ENCODE measurements at regions not wholly inside any gene's neighbourhood (a gene's known extent, or its start where the extent isn't known, plus 50 kb on each side); places are given as distances from the start of the nearest gene placed in this dataset.

DNA sequence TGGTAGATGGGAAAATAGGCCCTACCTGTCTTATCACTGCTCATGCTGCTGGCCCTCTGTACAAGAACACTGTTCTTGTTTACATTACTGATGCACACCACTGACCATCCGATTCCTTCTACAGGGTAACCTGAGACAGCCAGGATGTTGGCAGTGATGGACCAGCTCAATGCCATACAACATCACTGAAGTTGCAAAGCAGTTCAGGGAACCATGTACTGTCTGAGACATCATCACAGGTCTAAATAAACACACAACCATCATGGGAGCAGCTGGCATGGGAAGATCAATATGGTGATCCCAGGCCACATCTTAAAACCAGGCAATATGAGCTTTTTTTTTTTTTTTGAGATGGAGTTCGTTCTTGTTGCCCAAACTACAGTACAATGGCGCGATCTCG, 59.0 kb downstream of the IARS1 start:
- H3K79me2 ChIP-seq (ENCODE audit: insufficient read depth, low read depth, low read length), result no peaks in the 10 kb centered on the region
- ChIA-PET CTCF (ENCODE audit: unreplicated experiment) (interaction anchor here (0.6 kb wide), 1 partner anchor 12 kb away, joined by 3 read pairs; no protein-coding TSS in a partner anchor), POLR2A (interaction anchor here (0.6 kb wide), 1 partner anchor 133 kb away, joined by 3 read pairs; no protein-coding TSS in a partner anchor)
- no peaks in the 10 kb centered on the region for H3K4me1 ChIP-seq (ENCODE audit: insufficient read depth, low read length, poor library complexity, severe bottlenecking)
- BruUV-seq (replicated peaks), result no TSS peak
- no peak overlapping the region for H3K4me3 ChIP-seq (ENCODE audit: low read depth, low read length, poor library complexity, severe bottlenecking)
- H3K27ac ChIP-seq (ENCODE audit: low read depth, low read length, poor library complexity, severe bottlenecking), result no peak overlapping the region
- H4K20me1 ChIP-seq (ENCODE audit: insufficient read depth, low read length), result no peaks in the 10 kb centered on the region
- H3K9me3 ChIP-seq (ENCODE audit: low read length), result no peaks in the 10 kb centered on the region
- DNase-seq (ENCODE audit: low spot score), result no peak
- H3K36me3 ChIP-seq (ENCODE audit: insufficient read depth, low read length), result peaks cover 100% of the 10 kb centered on the region
- no peaks in the 10 kb centered on the region for H3K9me2 ChIP-seq (ENCODE audit: insufficient read depth, low read length)
- no peak overlapping the region for H2AFZ ChIP-seq (ENCODE audit: low read length)
- H3K4me2 ChIP-seq (ENCODE audit: low read length), result no peak overlapping the region
- no peak for TF ChIP-seq EZH2phosphoT487 (IDR thresholded peaks at IDR 0.05; ENCODE audit: borderline replicate concordance, low read depth, low read length)
- no peak for TF ChIP-seq CTCF (conservative IDR thresholded peaks at IDR 0.05; ENCODE audit: low read length)
- intact Hi-C loops (cut with micrococcal nuclease; ENCODE audit: unreplicated experiment), result no loop called here

GRCh38 chr9:92232190-92232589, 61.3 kb downstream of the IARS1 start:
- CTCF ChIA-PET (ENCODE audit: unreplicated experiment), result no interaction called here

More at GRCh38 chr9:92232190-92232589, 61.3 kb downstream of the IARS1 start:
- POLR2A ChIA-PET, result interaction anchor here (0.7 kb wide), 1 partner anchor 213 kb away, joined by 3 read pairs; no protein-coding TSS in a partner anchor
- H3K9me3 ChIP-seq (ENCODE audit: low read length), result no peaks in the 10 kb centered on the region
- no peaks in the 10 kb centered on the region for H3K79me2 ChIP-seq (ENCODE audit: insufficient read depth, low read depth, low read length)
- no peaks in the 10 kb centered on the region for H4K20me1 ChIP-seq (ENCODE audit: insufficient read depth, low read length)
- H3K4me2 ChIP-seq (ENCODE audit: low read length), result no peak overlapping the region
- H3K4me3 ChIP-seq (ENCODE audit: low read depth, low read length, poor library complexity, severe bottlenecking), result no peak overlapping the region
- no TSS peak for BruUV-seq (replicated peaks)
- no peak overlapping the region for H3K27ac ChIP-seq (ENCODE audit: low read depth, low read length, poor library complexity, severe bottlenecking)
- TF ChIP-seq CTCF (conservative IDR thresholded peaks at IDR 0.05; ENCODE audit: low read length), result no peak
- TF ChIP-seq EZH2phosphoT487 (IDR thresholded peaks at IDR 0.05; ENCODE audit: borderline replicate concordance, low read depth, low read length), result no peak
- DNase-seq (ENCODE audit: low spot score), result no peak
- H3K36me3 ChIP-seq (ENCODE audit: insufficient read depth, low read length), result peaks cover 94% of the 10 kb centered on the region
- intact Hi-C loops (cut with micrococcal nuclease; ENCODE audit: unreplicated experiment), result no loop called here
- no peaks in the 10 kb centered on the region for H3K4me1 ChIP-seq (ENCODE audit: insufficient read depth, low read length, poor library complexity, severe bottlenecking)
- H2AFZ ChIP-seq (ENCODE audit: low read length), result no peak overlapping the region
- H3K9me2 ChIP-seq (ENCODE audit: insufficient read depth, low read length), result no peaks in the 10 kb centered on the region

All from OCI-LY7 (cell line).